OCI-LY7 (cell line): ENCODE measurements at regions not wholly inside any gene's neighbourhood (a gene's known extent, or its start where the extent isn't known, plus 50 kb on each side); places are given as distances from the start of the nearest gene placed in this dataset.

Experiments used
- CTCF ChIP-seq: fragments of 200-600 bp; sonication (generic); conservative IDR thresholded peaks from 2 replicates; pipeline ENCODE4 v1.5.1; 2014; ENCODE audit warnings: mild to moderate bottlenecking, antibody characterized with exemption, low read length, moderate library complexity, mixed read lengths
- EZH2phosphoT487 ChIP-seq: fragments of 200-600 bp; sonication (generic); IDR thresholded peaks from 2 replicates; pipeline ENCODE4 v1.6.1; 2018; ENCODE audit warnings: low read depth, borderline replicate concordance, mild to moderate bottlenecking, mixed run types, antibody characterized with exemption, low read length, moderate library complexity, mixed read lengths

- no peak for TF ChIP-seq CTCF
- no peak for TF ChIP-seq EZH2phosphoT487
Observed at GRCh38 chr15:31498329-31498728, 171.7 kb downstream of the KLF13 start.
